Posterior cingulate gyrus (tissue), 11 donors: ENCODE measurements at regions not wholly inside any gene's neighbourhood (a gene's known extent, or its start where the extent isn't known, plus 50 kb on each side); places are given as distances from the start of the nearest gene placed in this dataset.
A peak's percentile ranks its signal among the peaks of the same experiment; 100 is the strongest.

Source experiments
- DNase-seq, 10 donors: peaks; one replicate each; pipeline versions ENCODE4 v3.0.0 to v3.0.0-alpha.2; 2020 to 2021; ENCODE audit warnings: mixed read lengths in 3 of 10
- intact Hi-C: fragments of 100-400 bp; cut with DNase I; formaldehyde crosslinking; loops from one replicate; pipeline ENCODE4 v1.15.1; 2023

- intact Hi-C loops: no loop called here
- DNase-seq: no peak
These were observed 772.4 kb upstream of the NR2F2 start for GRCh38 chr15:95558131-95558530.

- intact Hi-C loops: no loop called here
- no peak for DNase-seq
These were observed 771.6 kb upstream of the NR2F2 start for GRCh38 chr15:95558916-95559315.

GRCh38 chr15:95559875-95560394 lies 770.6 kb upstream of the NR2F2 start:
- no peak for DNase-seq
- intact Hi-C loops: no loop called here

DNA sequence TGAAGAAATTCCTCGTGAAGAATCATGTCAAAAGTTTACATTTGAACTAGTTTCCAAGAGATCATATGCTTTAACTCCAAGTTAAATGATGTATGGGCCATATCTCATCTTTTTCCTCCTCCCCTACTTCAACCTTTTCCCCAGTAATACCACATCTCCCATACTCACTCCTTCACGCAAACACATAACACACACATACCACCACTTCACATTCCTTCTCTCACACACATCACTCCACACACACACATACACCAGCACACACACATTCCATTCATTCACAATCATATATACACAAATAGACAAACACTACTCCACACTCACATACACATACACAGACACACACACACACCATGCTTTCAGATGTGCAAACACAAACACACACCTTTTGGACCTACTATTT lies 769.0 kb upstream of the NR2F2 start:
- DNase-seq: no peak
- intact Hi-C loops: no loop called here

GRCh38 chr15:95563634-95564033 lies 766.9 kb upstream of the NR2F2 start:
- intact Hi-C loops: no loop called here
- DNase-seq: no peak

- intact Hi-C loops: no loop called here
- DNase-seq: no peak
These were observed 765.4 kb upstream of the NR2F2 start for GRCh38 chr15:95565016-95565600.

- no peak for DNase-seq
- intact Hi-C loops: no loop called here
These were observed 764.8 kb upstream of the NR2F2 start for GRCh38 chr15:95565690-95566089.

- no peak for DNase-seq
- intact Hi-C loops: no loop called here
These were observed 762.8 kb upstream of the NR2F2 start for GRCh38 chr15:95567686-95568085.

DNA sequence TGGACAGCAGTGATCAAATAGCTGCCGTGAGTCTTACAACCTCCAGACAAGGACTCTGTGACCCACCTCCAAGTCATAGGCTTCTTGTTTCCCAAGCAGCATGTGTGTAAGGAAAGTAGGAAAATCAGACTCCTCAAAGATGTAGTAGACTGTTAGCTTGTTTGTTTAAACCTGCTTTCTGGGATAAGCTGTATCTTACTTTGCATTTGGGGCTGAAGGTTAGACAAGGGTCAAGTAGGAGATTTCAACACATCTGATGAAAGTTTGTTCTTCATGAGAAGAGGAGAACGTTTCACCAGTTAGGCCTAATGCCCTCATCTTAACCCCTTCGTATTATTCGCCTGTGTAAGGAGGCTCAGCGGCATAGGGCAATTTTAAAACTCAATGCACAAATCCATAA lies 756.4 kb upstream of the NR2F2 start:
- DNase-seq: no peak
- intact Hi-C loops: no loop called here

GRCh38 chr15:95577927-95578326 lies 752.6 kb upstream of the NR2F2 start:
- intact Hi-C loops: no loop called here
- DNase-seq: no peak

- DNase-seq: no peak
- intact Hi-C loops: no loop called here
These were observed 750.4 kb upstream of the NR2F2 start for GRCh38 chr15:95580121-95580520.

GRCh38 chr15:95581595-95581994 lies 748.9 kb upstream of the NR2F2 start:
- intact Hi-C loops: no loop called here
- peak in 2 of 10 donors; percentile 54 to 57 for DNase-seq

- DNase-seq: no peak
- intact Hi-C loops: no loop called here
These were observed 746.4 kb upstream of the NR2F2 start for GRCh38 chr15:95584088-95584487.

- intact Hi-C loops: no loop called here
- DNase-seq: no peak
These were observed 742.4 kb upstream of the NR2F2 start for GRCh38 chr15:95588056-95588455.

GRCh38 chr15:95590533-95591044 lies 739.9 kb upstream of the NR2F2 start:
- intact Hi-C loops: no loop called here
- DNase-seq: no peak

DNA sequence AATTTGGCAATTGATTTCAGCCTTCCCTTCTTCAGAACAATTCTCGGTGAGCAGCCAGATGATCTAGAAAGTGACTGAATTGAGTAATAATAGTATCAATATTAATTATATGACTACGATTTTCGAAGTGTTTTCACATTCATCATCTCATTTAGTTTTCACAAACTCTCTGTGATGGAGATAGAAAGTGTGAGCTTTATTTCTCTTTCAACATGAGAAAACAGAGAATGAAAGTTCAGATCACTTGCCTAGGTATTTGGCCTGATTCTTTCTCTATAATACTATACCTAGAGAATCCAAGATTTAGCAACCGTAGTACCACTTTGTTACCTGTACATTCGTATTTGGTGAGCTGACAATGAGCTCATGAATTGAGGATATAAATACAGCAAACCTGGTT lies 739.2 kb upstream of the NR2F2 start:
- intact Hi-C loops: no loop called here
- DNase-seq: no peak

DNA sequence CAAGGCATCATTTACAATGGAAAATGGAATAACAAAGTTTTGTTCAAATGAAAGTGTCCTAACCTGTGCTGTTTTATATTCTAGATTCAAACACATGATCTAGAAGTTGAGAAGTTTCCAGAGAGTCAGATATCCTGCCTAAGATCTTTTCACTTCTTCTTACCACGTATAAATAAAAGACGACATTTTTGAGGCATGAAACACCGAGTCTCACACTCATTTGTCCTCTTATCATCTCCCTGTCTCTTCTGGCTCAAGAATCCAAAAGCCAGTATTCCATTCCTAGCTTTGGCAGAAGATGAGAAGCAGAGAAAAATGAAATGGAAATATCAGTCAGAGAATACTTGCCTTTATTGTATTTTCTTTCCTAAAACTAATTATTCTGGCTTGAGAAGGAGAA lies 738.6 kb upstream of the NR2F2 start:
- intact Hi-C loops: no loop called here
- no peak for DNase-seq

GRCh38 chr15:95594496-95594895 lies 736.0 kb upstream of the NR2F2 start:
- intact Hi-C loops: no loop called here

DNA sequence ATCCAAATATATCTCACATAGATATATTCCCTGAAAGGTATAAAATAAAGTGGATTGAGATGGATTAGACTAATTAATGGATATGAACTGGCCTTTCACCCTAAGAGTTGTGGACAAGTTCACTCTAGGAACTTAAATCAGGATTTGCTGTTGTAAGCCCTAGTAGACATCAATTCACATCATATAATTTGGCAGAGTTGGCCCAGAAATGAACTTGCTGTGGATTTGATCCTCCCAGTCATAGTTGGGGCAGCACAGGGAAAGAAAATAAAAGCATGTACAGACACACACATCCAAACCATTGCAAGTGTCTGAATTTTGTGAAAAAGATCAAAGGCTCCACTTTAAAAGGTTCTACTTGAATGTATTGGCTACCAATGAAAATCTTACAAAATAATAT lies 734.7 kb upstream of the NR2F2 start:
- no peak for DNase-seq
- intact Hi-C loops: no loop called here

More at GRCh38 chr15:95594496-95594895, 736.0 kb upstream of the NR2F2 start:
- DNase-seq: no peak

DNA sequence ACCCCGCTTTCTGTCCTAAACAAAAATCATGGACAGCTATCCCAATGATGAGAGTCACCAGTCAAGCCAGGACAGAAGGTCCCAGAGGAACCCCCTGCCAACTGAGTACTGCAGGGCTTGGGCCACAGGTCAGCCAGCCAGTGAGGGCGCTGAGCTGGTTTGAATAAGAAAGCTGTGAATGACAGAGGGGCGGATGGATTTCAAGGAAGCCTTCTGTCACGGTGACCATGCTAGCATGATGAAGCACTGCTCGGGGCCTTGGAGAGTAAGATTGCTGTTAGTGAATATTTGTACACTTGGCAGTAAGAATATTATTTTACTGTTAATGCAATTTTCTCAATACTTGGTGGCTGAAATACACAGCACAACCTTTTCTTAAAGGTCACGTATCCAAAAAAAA lies 734.0 kb upstream of the NR2F2 start:
- peak in 1 of 10 donors; percentile 64 for DNase-seq
- intact Hi-C loops: no loop called here

- intact Hi-C loops: no loop called here
- DNase-seq: no peak
These were observed 732.1 kb upstream of the NR2F2 start for GRCh38 chr15:95598251-95598855.

DNA sequence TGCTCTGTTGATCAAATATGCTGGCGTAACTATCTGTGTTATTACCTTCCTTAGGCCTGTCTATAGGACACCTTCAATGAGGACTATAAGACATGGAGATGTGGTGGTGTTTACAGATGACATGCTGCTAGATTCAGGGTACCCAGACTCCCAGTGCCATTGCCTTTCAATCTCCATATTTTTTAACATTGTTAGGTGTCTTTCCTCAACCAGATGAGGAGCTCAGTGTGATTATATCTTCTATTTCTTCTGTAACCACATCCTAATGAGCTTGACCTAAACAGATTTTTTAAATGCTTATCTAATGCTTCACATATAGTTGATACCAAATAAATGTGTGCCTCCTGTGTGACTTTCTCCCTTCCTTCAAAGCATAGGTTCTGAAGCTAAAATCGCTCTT lies 730.1 kb upstream of the NR2F2 start:
- DNase-seq: no peak
- intact Hi-C loops: no loop called here
